VCaP (cell line): ENCODE measurements at regions not wholly inside any gene's neighbourhood (a gene's known extent, or its start where the extent isn't known, plus 50 kb on each side); places are given as distances from the start of the nearest gene placed in this dataset.

ENCODE experiments used
- H3K27ac ChIP-seq: fragments of 450-650 bp; 2 replicates; pipeline ENCODE4 v1.5.1; 2017
- CTCF ChIP-seq: fragments of 450-650 bp; conservative IDR thresholded peaks from 2 replicates; pipeline ENCODE4 v1.5.1; 2017; ENCODE audit warnings: mild to moderate bottlenecking, moderate library complexity

DNA sequence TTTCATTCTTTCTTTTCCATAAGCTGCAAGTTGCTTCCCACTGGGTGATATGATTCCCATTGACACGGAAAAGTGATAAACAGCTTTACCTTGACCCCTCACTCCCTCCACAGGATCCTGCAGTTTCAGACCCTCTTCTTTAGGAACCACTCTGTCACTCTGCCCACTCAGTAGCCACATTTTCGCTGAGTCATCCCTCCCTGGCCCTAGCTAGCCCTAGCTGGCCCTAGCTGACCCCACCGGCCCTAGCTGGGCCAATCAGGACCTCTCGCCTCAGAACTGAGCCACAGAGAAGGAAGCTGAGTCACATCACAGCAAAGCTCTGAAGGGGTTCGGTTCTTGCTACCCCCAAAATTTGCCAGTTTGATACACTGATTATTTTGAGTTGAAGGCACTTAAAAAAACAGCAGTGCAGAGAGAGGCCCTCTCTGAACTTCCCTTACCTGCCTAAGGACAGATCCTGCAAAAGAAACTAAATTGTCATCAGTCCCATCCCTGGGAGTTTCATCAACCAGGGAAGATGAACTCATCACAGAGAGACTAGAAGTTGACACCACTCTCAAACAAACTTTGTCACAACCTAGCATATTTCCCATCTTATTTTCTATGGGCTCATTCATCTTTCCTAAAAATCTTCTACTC, 233.5 kb upstream of the PROK2 start:
- H3K27ac ChIP-seq, result no peak overlapping the region
- no peak for TF ChIP-seq CTCF

GRCh38 chr3:72017935-72018334, 233.0 kb upstream of the PROK2 start:
- TF ChIP-seq CTCF, result no peak
- H3K27ac ChIP-seq, result no peak overlapping the region

GRCh38 chr3:72017311-72017710, 232.4 kb upstream of the PROK2 start:
- no peak for TF ChIP-seq CTCF
- no peak overlapping the region for H3K27ac ChIP-seq

DNA sequence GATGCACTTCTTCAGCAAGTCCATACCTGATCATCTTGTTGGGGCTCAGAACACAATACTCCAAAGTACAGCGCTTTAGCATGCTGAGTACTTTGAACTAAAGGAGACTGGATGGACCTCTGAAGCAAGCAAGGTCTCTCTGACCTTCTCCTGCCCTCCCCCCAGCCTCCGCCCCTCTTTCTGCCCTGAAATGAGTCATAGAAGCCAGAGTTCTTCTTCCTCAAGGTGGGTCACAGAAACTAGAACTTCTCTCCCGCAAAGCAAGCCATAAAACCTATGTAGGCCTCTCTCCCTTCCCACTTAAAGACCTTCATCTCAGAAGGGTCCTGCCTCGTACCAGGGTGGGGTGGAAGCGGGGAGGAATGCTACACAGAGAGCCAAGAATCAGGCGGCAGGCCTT, 230.5 kb upstream of the PROK2 start:
- H3K27ac ChIP-seq, result no peak overlapping the region
- TF ChIP-seq CTCF, result no peak

DNA sequence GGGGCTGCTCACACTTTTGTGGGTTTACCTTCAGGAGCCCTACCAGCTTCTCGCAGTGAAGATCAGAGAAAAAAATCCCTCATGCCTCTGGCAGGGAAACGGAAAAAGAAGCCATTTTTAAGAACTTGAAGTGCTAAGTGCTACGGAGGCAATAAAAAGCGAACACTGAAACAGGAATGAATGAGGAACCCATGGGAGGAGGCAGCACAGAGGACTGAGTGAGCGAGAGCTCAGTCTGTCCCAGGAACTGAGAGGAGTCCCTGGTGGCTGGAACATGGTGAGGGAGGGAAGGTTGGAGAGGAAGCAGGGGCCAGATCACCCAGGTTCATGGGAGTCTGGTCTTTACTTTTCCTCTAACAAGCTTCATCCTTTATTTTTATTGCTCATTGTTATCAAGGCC, 228.1 kb upstream of the PROK2 start:
- H3K27ac ChIP-seq, result no peak overlapping the region
- no peak for TF ChIP-seq CTCF

DNA sequence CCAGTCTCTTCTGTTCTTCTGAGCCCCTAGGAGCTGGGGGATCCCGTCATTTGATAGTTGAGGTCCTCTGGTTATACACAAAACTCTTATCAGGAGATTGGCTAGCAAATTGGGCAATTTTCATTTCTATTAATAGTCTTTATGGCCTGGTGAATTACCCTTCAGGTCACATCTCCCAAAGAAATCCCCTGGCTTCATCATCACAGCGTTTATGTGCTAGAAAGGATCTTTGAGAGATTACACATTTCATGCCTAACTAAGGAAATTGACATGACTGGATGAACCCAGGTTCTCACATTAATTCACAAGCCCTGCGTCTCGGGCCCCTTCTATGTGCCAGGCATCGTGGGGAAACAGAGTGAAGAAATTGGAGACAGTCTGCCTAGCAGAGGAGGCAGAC, 227.4 kb upstream of the PROK2 start:
- no peak overlapping the region for H3K27ac ChIP-seq
- TF ChIP-seq CTCF, result no peak

GRCh38 chr3:72011485-72011884, 226.5 kb upstream of the PROK2 start:
- TF ChIP-seq CTCF, result no peak
- no peak overlapping the region for H3K27ac ChIP-seq
